ENCODE measurements at regions not wholly inside any gene's neighbourhood (a gene's known extent, or its start where the extent isn't known, plus 50 kb on each side); places are given as distances from the start of the nearest gene placed in this dataset.

DNA sequence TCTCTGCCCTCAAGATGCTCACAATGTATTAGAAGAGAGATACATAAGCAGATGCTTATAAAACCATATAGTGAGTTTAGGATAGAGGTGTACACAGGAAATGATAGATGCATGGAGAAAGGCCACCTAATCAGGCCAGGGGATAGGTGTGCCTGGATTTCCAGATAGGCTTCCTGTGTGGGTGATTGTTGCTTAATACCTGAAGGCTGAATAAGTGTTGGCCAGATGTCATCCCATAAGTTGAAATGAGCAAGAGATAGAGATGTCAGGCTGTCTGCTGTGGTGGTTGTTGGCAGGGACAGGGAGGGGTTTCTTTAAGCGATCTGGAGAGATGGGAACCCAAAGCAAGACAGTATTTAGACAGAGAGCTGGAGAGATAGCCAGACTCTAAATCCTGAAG is 109.8 kb upstream of the SGK1 start:
- TF ChIP-seq CTCF (IDR thresholded peaks at IDR 0.05; ENCODE audit: extremely low read depth in 1 of 2, insufficient read depth in 1 of 2, low read depth in 1 of 2, low read length in 2 of 2): no peak
- TF ChIP-seq POLR2A (IDR thresholded peaks at IDR 0.05; ENCODE audit: low read depth, low read length): no peak
- no peak for TF ChIP-seq MYC (IDR thresholded peaks at IDR 0.05; ENCODE audit: low read depth, low read length)
- TF ChIP-seq POLR2AphosphoS5 (IDR thresholded peaks at IDR 0.05; ENCODE audit: insufficient read depth, low read depth, low read length): no peak
- TF ChIP-seq, protein P1, sequence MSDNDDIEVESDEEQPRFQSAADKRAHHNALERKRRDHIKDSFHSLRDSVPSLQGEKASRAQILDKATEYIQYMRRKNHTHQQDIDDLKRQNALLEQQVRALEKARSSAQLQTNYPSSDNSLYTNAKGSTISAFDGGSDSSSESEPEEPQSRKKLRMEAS (IDR thresholded peaks at IDR 0.05; ENCODE audit: insufficient read depth, insufficient read length): no peak

Measured in endothelial cell of umbilical vein (primary cell).